Pancreas (tissue), 10 donors: ENCODE measurements at regions not wholly inside any gene's neighbourhood (a gene's known extent, or its start where the extent isn't known, plus 50 kb on each side); places are given as distances from the start of the nearest gene placed in this dataset.

Experiments used
- ATAC-seq, 4 donors: fragments of 200-7000 bp; cut with Tn5 transposase; one replicate each; pipeline versions ENCODE4 v1.8.0 to v1.9.1; 2020; ENCODE audit warnings: mild to moderate bottlenecking in 4 of 4, moderate library complexity in 4 of 4
- DNase-seq, 6 donors: peaks; one replicate each; pipeline ENCODE4 v3.0.0-alpha.2; 2020
- FAIRE-seq: peaks from 2 replicates; lab custom pipeline; 2012; peaks lifted over from hg19 to GRCh38; lab: Jason Lieb, UNC
- H3K27ac ChIP-seq, 4 donors: fragments of 200-600 bp; sonication (generic); 1 replicate in 3 of 4; 2 replicates in 1 of 4; pipeline versions ENCODE4 v1.5.0 to v1.8.0; 2020
- H3K27me3 ChIP-seq, 4 donors: fragments of 200-600 bp; one replicate each; pipeline ENCODE4 v1.8.0; 2021
- H3K36me3 ChIP-seq, 3 donors: fragments of 200-600 bp; sonication (generic) in 1 of 3; one replicate each; pipeline versions ENCODE4 v1.5.0 to v1.8.0; 2020 to 2021
- H3K4me1 ChIP-seq, 3 donors: fragments of 200-600 bp; one replicate each; pipeline ENCODE4 v1.8.0; 2021
- H3K4me3 ChIP-seq, 4 donors: fragments of 200-600 bp; sonication (generic) in 2 of 4; one replicate each; pipeline versions ENCODE4 v1.5.0 to v1.8.0; 2020 to 2021
- H3K9me3 ChIP-seq, 4 donors: fragments of 200-600 bp; one replicate each; pipeline ENCODE4 v1.8.0; 2021
- WGBS, 2 donors: extraction: QIAGEN DNeasy Blood & Tissue Kit; methylation state at CpG; one replicate each; pipeline ENCODE4 v1.1.7; 2013; 5-methylcytosine and 5-hydroxymethylcytosine counted together
- intact Hi-C, 3 donors: fragments of 100-400 bp; cut with DNase I; formaldehyde crosslinking; loops; one replicate each; pipeline versions ENCODE4 v1.11.1 to v1.14.2; 2022
- TF ChIP-seq, protein P1 (sequence below), 4 donors: fragments of 200-600 bp; sonication (generic) in 3 of 4; IDR thresholded peaks; one replicate each; pipeline versions ENCODE4 v1.5.0 to v1.8.0; 2021; ENCODE audit warnings: antibody characterized with exemption in 4 of 4
- donor health status: healthy with polysubstance abuse.
- donor health status: DM: no; HTN: no; CAD: no; lungs with moderate emphysema.
- donor health status: DM: no; HTN: no; CAD: no.
- donor health status: control.
- donor health status: control.
- donor health status: Bipolar disorder and iron deficiency.
- donor health status: DM: yes; HTN: yes; CAD: no.
- donor health status: DM: no; HTN: no; CAD: no.
- donor health status: DM: no; HTN: no; CAD: no.
- donor health status: DM: yes; HTN: yes; CAD: no.

DNA sequence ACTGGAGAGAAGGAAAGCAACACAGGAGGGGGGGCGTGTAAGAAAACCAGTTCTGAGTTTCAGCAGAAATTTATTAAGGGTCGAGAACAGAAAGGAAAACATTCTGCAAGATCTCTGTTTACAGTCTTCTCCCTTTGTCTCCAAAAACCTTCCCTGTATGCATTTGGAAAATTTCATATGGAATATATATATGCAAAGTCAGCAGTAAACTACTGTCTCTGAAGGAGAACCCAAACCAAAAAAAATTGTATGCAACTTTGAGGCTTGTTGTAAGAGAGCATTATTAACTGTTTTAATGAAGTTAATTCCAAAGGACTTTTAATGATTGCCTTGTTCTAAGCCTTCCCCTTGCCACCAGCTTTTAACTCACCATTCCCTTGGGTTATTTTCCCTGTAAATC lies 238.2 kb upstream of the GPR149 start:
- H3K4me1 ChIP-seq, result no peaks in the 10 kb centered on the region
- WGBS, 2 donors, result 26 to 33% methylated on average over 2 of the region's 2 CpGs
- H3K4me3 ChIP-seq, result no peak overlapping the region
- no peak for FAIRE-seq
- TF ChIP-seq, protein P1, sequence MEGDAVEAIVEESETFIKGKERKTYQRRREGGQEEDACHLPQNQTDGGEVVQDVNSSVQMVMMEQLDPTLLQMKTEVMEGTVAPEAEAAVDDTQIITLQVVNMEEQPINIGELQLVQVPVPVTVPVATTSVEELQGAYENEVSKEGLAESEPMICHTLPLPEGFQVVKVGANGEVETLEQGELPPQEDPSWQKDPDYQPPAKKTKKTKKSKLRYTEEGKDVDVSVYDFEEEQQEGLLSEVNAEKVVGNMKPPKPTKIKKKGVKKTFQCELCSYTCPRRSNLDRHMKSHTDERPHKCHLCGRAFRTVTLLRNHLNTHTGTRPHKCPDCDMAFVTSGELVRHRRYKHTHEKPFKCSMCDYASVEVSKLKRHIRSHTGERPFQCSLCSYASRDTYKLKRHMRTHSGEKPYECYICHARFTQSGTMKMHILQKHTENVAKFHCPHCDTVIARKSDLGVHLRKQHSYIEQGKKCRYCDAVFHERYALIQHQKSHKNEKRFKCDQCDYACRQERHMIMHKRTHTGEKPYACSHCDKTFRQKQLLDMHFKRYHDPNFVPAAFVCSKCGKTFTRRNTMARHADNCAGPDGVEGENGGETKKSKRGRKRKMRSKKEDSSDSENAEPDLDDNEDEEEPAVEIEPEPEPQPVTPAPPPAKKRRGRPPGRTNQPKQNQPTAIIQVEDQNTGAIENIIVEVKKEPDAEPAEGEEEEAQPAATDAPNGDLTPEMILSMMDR (IDR thresholded peaks at IDR 0.05), result no peak
- H3K27me3 ChIP-seq, result no peaks in the 10 kb centered on the region
- no peaks in the 10 kb centered on the region for H3K9me3 ChIP-seq
- no peak overlapping the region for H3K27ac ChIP-seq
- intact Hi-C loops, result no loop called here
- H3K36me3 ChIP-seq, result no peaks in the 10 kb centered on the region
- no peak for DNase-seq
- no peak for ATAC-seq

DNA sequence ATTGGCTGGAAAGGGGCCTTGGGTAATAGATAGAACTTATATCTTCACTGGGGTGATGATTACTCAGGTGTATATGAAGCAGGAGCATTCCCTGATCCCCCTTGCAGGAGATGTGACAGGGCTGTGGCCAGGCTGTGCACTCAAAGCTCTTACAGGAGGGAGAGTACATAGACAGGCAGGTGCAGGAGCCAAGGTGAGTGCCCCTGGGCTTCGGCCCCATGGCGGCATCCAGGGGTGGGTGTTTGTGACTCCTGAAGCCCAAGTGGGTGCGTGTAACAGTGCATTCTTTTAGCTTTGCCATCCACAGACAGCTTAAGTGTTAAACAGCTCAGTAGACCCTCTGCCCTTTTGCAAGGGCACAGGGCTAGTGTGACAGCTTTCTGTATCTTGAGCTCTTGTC lies 236.6 kb upstream of the GPR149 start:
- FAIRE-seq (no peak), ATAC-seq (no peak), DNase-seq (no peak)
- Histone ChIP-seq H3K27ac (no peak overlapping the region), H3K27me3 (no peaks in the 10 kb centered on the region), H3K36me3 (no peaks in the 10 kb centered on the region), H3K4me3 (no peak overlapping the region), H3K4me1 (no peaks in the 10 kb centered on the region), H3K9me3 (no peaks in the 10 kb centered on the region)
- 73 to 84% methylated on average over 3 of the region's 3 CpGs for WGBS, 2 donors
- TF ChIP-seq, protein P1 (IDR thresholded peaks at IDR 0.05), result no peak
- intact Hi-C loops, result no loop called here

DNA sequence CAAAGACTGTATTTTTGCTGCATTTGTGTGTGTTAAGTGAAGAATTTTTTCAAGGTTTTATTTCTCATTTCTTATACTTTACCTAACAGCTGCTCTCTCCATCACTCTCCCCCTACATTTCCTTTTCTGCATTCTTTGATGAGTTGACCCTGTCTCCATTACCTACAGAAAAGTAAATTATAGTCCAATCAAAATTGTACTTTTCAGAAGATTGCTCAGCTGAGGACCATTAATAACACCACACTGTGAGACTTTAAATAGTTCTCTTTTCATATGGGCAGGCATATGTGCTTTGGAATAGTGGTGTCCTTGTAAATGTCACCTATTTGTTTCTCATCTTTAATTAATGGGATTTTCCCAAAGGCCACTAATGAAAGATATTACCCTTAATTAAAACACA lies 234.7 kb upstream of the GPR149 start:
- TF ChIP-seq, protein P1 (IDR thresholded peaks at IDR 0.05), result no peak
- no peak for ATAC-seq
- FAIRE-seq, result no peak
- no peaks in the 10 kb centered on the region for H3K9me3 ChIP-seq
- no peaks in the 10 kb centered on the region for H3K36me3 ChIP-seq
- no peaks in the 10 kb centered on the region for H3K27me3 ChIP-seq
- no peak for DNase-seq
- intact Hi-C loops, result no loop called here
- H3K4me3 ChIP-seq, result no peak overlapping the region
- H3K4me1 ChIP-seq, result no peaks in the 10 kb centered on the region
- H3K27ac ChIP-seq, result no peak overlapping the region

DNA sequence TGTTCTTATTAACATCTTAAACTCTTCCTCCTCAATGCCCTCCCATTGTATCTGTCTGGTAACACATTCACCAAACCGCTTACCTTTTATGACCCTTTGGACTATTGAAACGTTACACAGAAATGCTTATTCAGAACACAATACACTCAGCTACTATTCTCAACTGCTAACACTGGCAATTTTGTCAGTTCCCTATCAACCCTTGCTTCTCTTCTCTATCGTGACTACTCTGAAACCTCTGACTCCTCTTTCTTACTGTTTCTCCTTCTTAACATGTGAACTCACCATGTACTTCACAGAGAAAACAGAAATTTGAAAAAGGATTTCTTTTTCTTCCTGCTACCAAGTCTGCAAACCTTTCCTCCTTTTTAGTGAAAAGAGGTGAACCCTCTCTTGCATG lies 232.9 kb upstream of the GPR149 start:
- no peak for DNase-seq
- Histone ChIP-seq H3K27ac (no peak overlapping the region), H3K36me3 (no peaks in the 10 kb centered on the region), H3K27me3 (no peaks in the 10 kb centered on the region), H3K4me1 (no peaks in the 10 kb centered on the region), H3K9me3 (no peaks in the 10 kb centered on the region), H3K4me3 (no peak overlapping the region)
- intact Hi-C loops, result no loop called here
- 38 to 46% methylated on average over 3 of the region's 3 CpGs for WGBS, 2 donors
- no peak for ATAC-seq
- FAIRE-seq, result no peak
- TF ChIP-seq, protein P1 (IDR thresholded peaks at IDR 0.05), result no peak

DNA sequence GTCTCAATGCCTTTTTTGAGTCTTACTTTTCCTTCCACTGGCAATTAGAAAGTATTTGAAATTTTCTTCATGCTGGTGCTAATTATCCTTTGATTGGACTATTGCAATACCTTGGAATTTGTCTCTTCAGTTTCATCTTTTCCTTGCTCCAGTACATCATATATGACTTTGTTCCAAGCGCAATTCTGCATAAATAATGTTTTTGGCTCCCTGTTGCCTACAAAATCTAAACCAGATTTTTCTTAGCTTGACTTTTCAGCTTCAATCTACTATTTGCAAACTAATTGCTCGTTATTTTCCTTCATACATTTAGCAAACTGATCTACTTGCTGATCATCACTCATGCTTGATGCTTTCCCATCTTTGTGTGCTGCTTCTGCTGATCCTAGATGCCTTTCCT lies 230.8 kb upstream of the GPR149 start:
- DNase-seq, result no peak
- Histone ChIP-seq H3K4me3 (no peak overlapping the region), H3K27ac (no peak overlapping the region), H3K4me1 (no peaks in the 10 kb centered on the region), H3K9me3 (no peaks in the 10 kb centered on the region), H3K27me3 (no peaks in the 10 kb centered on the region), H3K36me3 (no peaks in the 10 kb centered on the region)
- 48 to 68% methylated on average over 2 of the region's 2 CpGs for WGBS, 2 donors
- ATAC-seq, result no peak
- TF ChIP-seq, protein P1 (IDR thresholded peaks at IDR 0.05), result no peak
- intact Hi-C loops, result no loop called here
- no peak for FAIRE-seq
